B cell (primary cell): ENCODE measurements at regions not wholly inside any gene's neighbourhood (a gene's known extent, or its start where the extent isn't known, plus 50 kb on each side); places are given as distances from the start of the nearest gene placed in this dataset.

ENCODE experiments used
- ATAC-seq: fragments of 200-7000 bp; cut with Tn5 transposase; one replicate; pipeline ENCODE4 v1.10.0; 2021; ENCODE audit warnings: low read depth, mild to moderate bottlenecking, moderate number of reproducible peaks, moderate library complexity
- CTCF ChIA-PET: fragments of 350-600 bp; sonication (Branson Sonifier 250); formaldehyde crosslinking; loops from one replicate; lab custom pipeline; 2021; ENCODE audit warnings: antibody characterized with exemption, inconsistent platforms; lab: Charles Lee
- POLR2A ChIA-PET: fragments of 350-600 bp; sonication (Branson Sonifier 250); formaldehyde crosslinking; loops from one replicate; lab custom pipeline; 2021; ENCODE audit warnings: antibody characterized with exemption; lab: Charles Lee
- DNase-seq: peaks from one replicate; pipeline ENCODE4 v3.0.0; 2013
- H2AFZ ChIP-seq: 2 replicates; pipeline ENCODE4 v1.6.1; 2012; ENCODE audit warnings: mild to moderate bottlenecking, low read depth, low read length; ENCODE audit not compliant: insufficient read depth, poor library complexity, severe bottlenecking
- H3K27ac ChIP-seq, 2 donors: 1 replicate in 1 of 2; 2 replicates in 1 of 2; pipeline ENCODE4 v1.5.1; 2012 to 2013; ENCODE audit warnings: low read length in 2 of 2, mild to moderate bottlenecking in 2 of 2, moderate library complexity in 1 of 2
- H3K27me3 ChIP-seq, 4 experiments: fragments of 200-600 bp in 1 of 4; sonication (generic) in 1 of 4; replicated peaks in 1 of 4; 1 replicate in 2 of 4; 2 replicates in 2 of 4; pipeline versions ENCODE4 v1.6.1 to v1.7.0; 2013 to 2016; ENCODE audit warnings: low read length in 3 of 4, mild to moderate bottlenecking in 2 of 4, mixed read lengths in 1 of 4, moderate library complexity in 1 of 4; ENCODE audit not compliant: insufficient read depth in 4 of 4, control insufficient read depth in 3 of 4; ENCODE audit errors: control extremely low read depth in 1 of 4
- H3K36me3 ChIP-seq, 2 experiments: replicated peaks in 1 of 2; 1 replicate in 1 of 2; 2 replicates in 1 of 2; pipeline versions ENCODE4 v1.6.1 to v1.7.1; 2013; ENCODE audit warnings: low read length in 1 of 2; ENCODE audit not compliant: insufficient read depth in 2 of 2, control insufficient read depth in 1 of 2; ENCODE audit errors: control extremely low read depth in 1 of 2, extremely low read depth in 1 of 2
- H3K4me1 ChIP-seq, 2 donors: fragments of 200-600 bp in 1 of 2; sonication (generic) in 1 of 2; 1 replicate in 1 of 2; 2 replicates in 1 of 2; pipeline versions ENCODE4 v1.5.1 to v1.6.1; 2013 to 2017; ENCODE audit warnings: low read length in 2 of 2; ENCODE audit not compliant: control insufficient read depth in 2 of 2, insufficient read depth in 2 of 2
- H3K4me2 ChIP-seq: replicated peaks from 2 replicates; pipeline ENCODE3; 2012; ENCODE audit warnings: mild to moderate bottlenecking, low read depth, low read length; ENCODE audit not compliant: poor library complexity, severe bottlenecking
- H3K4me3 ChIP-seq, 5 experiments: fragments of 200-600 bp in 1 of 5; sonication (generic) in 1 of 5; 1 replicate in 3 of 5; 2 replicates in 2 of 5; pipeline versions ENCODE4 v1.5.1 to v1.7.0; 2011 to 2016; ENCODE audit warnings: low read length in 4 of 5, mild to moderate bottlenecking in 4 of 5, low read depth in 2 of 5, control low read depth in 1 of 5, moderate library complexity in 1 of 5; ENCODE audit not compliant: insufficient read depth in 1 of 5; ENCODE audit errors: control extremely low read depth in 1 of 5, extremely low read depth in 1 of 5
- H3K79me2 ChIP-seq: fragments of 200-600 bp; sonication (generic); one replicate; pipeline ENCODE4 v1.6.0; 2016; ENCODE audit warnings: low read length; ENCODE audit not compliant: control insufficient read depth, insufficient read depth
- H3K9ac ChIP-seq: fragments of 200-600 bp; sonication (generic); 2 replicates; pipeline ENCODE4 v1.6.1; 2017; ENCODE audit warnings: mild to moderate bottlenecking, low read length, moderate library complexity
- H3K9me3 ChIP-seq, 3 donors: one replicate each; pipeline versions ENCODE4 v1.6.1 to v1.7.1; 2013; ENCODE audit warnings: low read length in 2 of 3; ENCODE audit not compliant: control insufficient read depth in 2 of 3, insufficient read depth in 1 of 3; ENCODE audit errors: control extremely low read depth in 1 of 3
- H4K20me1 ChIP-seq: 2 replicates; pipeline ENCODE4 v1.6.0; 2012; ENCODE audit warnings: mild to moderate bottlenecking, low read length; ENCODE audit not compliant: insufficient read depth, control insufficient read depth, poor library complexity, severe bottlenecking
- H3K27ac Mint-ChIP-seq: one replicate; pipeline ENCODE4 v1.8.0; 2021; ENCODE audit warnings: mixed read lengths
- H3K27me3 Mint-ChIP-seq: one replicate; pipeline ENCODE4 v1.8.0; 2021; ENCODE audit warnings: mixed read lengths
- H3K4me1 Mint-ChIP-seq: one replicate; pipeline ENCODE4 v1.8.0; 2021; ENCODE audit warnings: mixed read lengths
- H3K4me3 Mint-ChIP-seq: one replicate; pipeline ENCODE4 v1.8.0; 2021; ENCODE audit warnings: mixed read lengths
- H3K9me3 Mint-ChIP-seq: one replicate; pipeline ENCODE4 v1.8.0; 2022; ENCODE audit warnings: mixed read lengths; ENCODE audit not compliant: insufficient read depth
- EZH2 ChIP-seq: IDR thresholded peaks from 2 replicates; pipeline ENCODE4 v1.6.1; 2012; ENCODE audit warnings: borderline replicate concordance, low read depth, mild to moderate bottlenecking, moderate library complexity, low read length; ENCODE audit not compliant: insufficient read depth, poor library complexity, severe bottlenecking
- WGBS: methylation state at CpG from one replicate; pipeline ENCODE4 v1.1.5; 2013; ENCODE audit warnings: missing lambda C conversion rate; ENCODE audit not compliant: insufficient coverage; 5-methylcytosine and 5-hydroxymethylcytosine counted together
- intact Hi-C: fragments of 100-400 bp; cut with micrococcal nuclease; formaldehyde crosslinking; loops from one replicate; pipeline ENCODE4 v1.10.0; 2022
- TF ChIP-seq, protein P1 (sequence below): fragments of 200-600 bp; IDR thresholded peaks from one replicate; pipeline ENCODE4 v1.8.0; 2022; ENCODE audit warnings: antibody characterized with exemption, mild to moderate bottlenecking

DNA sequence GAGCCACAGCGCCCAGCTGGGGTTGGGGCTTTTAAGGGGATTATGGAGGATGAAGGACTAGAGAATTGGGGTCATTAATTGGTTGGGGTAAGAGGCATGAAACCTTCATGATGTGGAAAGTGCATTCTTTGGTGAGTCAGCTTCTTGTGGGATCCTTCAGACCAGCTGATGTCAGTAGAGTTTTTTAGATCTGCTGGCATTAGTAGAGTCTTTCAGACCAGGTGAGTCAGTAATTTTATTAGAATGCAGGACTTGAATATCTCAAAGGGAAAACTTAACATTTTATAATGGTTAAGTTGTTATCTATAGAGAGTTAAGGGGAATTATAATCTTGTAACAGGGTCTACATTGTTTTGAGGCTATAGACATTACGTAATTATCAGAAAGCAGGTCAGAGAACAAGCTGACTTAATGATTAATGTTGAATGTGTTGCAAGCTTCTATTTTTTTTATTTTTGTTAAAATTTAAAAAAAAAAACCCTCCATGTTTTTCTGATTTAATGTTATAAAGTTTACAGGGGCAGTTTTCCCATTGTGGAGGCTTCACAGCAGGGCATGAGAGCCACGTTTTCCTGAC, 160.9 kb upstream of the FMN2 start:
- Mint-ChIP-seq H3K27me3 (no peaks in the 10 kb centered on the region), H3K4me1 (no peaks in the 10 kb centered on the region), H3K27ac (no peak overlapping the region), H3K4me3 (no peak overlapping the region), H3K9me3 (no peaks in the 10 kb centered on the region)
- Histone ChIP-seq H3K27ac (no peak overlapping the region), H3K9me3 (peaks cover 0 to 7% (median 0%) of the 10 kb centered on the region in 3 donors), H3K4me1 (no peaks in the 10 kb centered on the region), H3K9ac (no peak overlapping the region), H2AFZ (no peak overlapping the region), H3K4me3 (no peak overlapping the region), H4K20me1 (no peaks in the 10 kb centered on the region), H3K27me3 (no peaks in the 10 kb centered on the region), H3K36me3 (no peaks in the 10 kb centered on the region), H3K79me2 (no peaks in the 10 kb centered on the region), H3K4me2 (no peak overlapping the region)
- POLR2A ChIA-PET, result no interaction called here
- intact Hi-C loops, result no loop called here
- 80% methylated on average over 1 of the region's 3 CpGs for WGBS
- CTCF ChIA-PET, result interaction anchor here (0.9 to 1.6 kb wide), 2 partner anchors 22 to 33 kb away, joined by 3 to 5 read pairs; no protein-coding TSS in a partner anchor
- DNase-seq (no peak), ATAC-seq (no peak)
- TF ChIP-seq, protein P1, sequence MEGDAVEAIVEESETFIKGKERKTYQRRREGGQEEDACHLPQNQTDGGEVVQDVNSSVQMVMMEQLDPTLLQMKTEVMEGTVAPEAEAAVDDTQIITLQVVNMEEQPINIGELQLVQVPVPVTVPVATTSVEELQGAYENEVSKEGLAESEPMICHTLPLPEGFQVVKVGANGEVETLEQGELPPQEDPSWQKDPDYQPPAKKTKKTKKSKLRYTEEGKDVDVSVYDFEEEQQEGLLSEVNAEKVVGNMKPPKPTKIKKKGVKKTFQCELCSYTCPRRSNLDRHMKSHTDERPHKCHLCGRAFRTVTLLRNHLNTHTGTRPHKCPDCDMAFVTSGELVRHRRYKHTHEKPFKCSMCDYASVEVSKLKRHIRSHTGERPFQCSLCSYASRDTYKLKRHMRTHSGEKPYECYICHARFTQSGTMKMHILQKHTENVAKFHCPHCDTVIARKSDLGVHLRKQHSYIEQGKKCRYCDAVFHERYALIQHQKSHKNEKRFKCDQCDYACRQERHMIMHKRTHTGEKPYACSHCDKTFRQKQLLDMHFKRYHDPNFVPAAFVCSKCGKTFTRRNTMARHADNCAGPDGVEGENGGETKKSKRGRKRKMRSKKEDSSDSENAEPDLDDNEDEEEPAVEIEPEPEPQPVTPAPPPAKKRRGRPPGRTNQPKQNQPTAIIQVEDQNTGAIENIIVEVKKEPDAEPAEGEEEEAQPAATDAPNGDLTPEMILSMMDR, result no peak
- TF ChIP-seq EZH2, result no peak

DNA sequence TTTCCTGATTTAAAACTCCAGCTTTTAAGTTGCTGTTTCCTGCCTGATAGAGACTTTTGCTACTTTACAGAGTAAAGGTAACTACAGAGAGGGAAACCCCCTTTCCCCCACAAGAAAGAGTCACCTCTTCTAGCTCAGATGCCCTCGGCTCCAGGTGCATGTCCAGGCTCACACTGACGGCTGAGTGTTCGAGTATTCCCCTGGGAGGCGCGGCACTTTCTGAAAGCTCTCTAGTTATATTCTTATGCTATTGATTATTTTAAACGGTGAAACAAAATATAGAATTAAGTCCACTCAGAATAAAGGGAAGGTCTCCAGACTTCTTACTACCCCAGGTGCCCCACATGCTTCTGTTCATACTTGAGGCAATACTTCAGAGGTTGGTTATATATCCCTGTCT, 160.3 kb upstream of the FMN2 start:
- Mint-ChIP-seq H3K9me3 (no peaks in the 10 kb centered on the region), H3K4me1 (no peaks in the 10 kb centered on the region), H3K27ac (no peak overlapping the region), H3K4me3 (no peak overlapping the region), H3K27me3 (no peaks in the 10 kb centered on the region)
- TF ChIP-seq, protein P1, result no peak
- TF ChIP-seq EZH2, result no peak
- no CpG with 5 or more reads among the region's 6 CpGs for WGBS
- Histone ChIP-seq H3K4me2 (no peak overlapping the region), H3K27me3 (no peaks in the 10 kb centered on the region), H3K27ac (no peak overlapping the region), H3K9ac (no peak overlapping the region), H3K9me3 (peaks cover 0 to 7% (median 0%) of the 10 kb centered on the region in 3 donors), H3K4me1 (no peaks in the 10 kb centered on the region), H2AFZ (no peak overlapping the region), H4K20me1 (no peaks in the 10 kb centered on the region), H3K36me3 (no peaks in the 10 kb centered on the region), H3K4me3 (no peak overlapping the region), H3K79me2 (no peaks in the 10 kb centered on the region)
- DNase-seq (no peak), ATAC-seq (no peak)
- POLR2A ChIA-PET, result no interaction called here
- CTCF ChIA-PET, result interaction anchor here (0.6 to 1.9 kb wide), 4 partner anchors 20 to 34 kb away, joined by 3 to 5 read pairs (median 4); no protein-coding TSS in a partner anchor
- intact Hi-C loops, result no loop called here
